ENCODE measurements at regions not wholly inside any gene's neighbourhood (a gene's known extent, or its start where the extent isn't known, plus 50 kb on each side); places are given as distances from the start of the nearest gene placed in this dataset.

- no peak for DNase-seq
- no peak overlapping the region for H3K27ac ChIP-seq
- intact Hi-C loops (cut with DNase I; ENCODE audit: low total_unique reads), result no loop called here
- no peaks in the 10 kb centered on the region for H3K9me3 ChIP-seq
- no peaks in the 10 kb centered on the region for H3K27me3 ChIP-seq (replicated peaks in 1 of 7)
- no peak overlapping the region for H3K4me3 ChIP-seq
- no peaks in the 10 kb centered on the region for H3K36me3 ChIP-seq
- H3K4me1 ChIP-seq, result no peaks in the 10 kb centered on the region
- no peak for TF ChIP-seq CTCF (IDR thresholded peaks at IDR 0.05 in 8 of 11, conservative IDR thresholded peaks at IDR 0.05 in 3 of 11)
- no peak for TF ChIP-seq POLR2AphosphoS5 (IDR thresholded peaks at IDR 0.05)
- no peak for TF ChIP-seq POLR2A (IDR thresholded peaks at IDR 0.05)
These were observed 83.6 kb upstream of the TTC29 start for GRCh38 chr4:147029296-147029695.

GRCh38 chr4:147034372-147034771, 88.7 kb upstream of the TTC29 start:
- H3K27me3 ChIP-seq (replicated peaks in 1 of 7), result peaks cover 0 to 10% (median 0%) of the 10 kb centered on the region in 7 donors
- H3K36me3 ChIP-seq, result no peaks in the 10 kb centered on the region
- DNase-seq, result no peak
- intact Hi-C loops (cut with DNase I; ENCODE audit: low total_unique reads), result no loop called here
- H3K27ac ChIP-seq, result no peak overlapping the region
- H3K9me3 ChIP-seq, result no peaks in the 10 kb centered on the region
- H3K4me3 ChIP-seq, result no peak overlapping the region
- WGBS, 5 donors, result 60 to 88% (median 65%) methylated on average over 1 of the region's 1 CpG
- no peaks in the 10 kb centered on the region for H3K4me1 ChIP-seq
- TF ChIP-seq POLR2AphosphoS5 (IDR thresholded peaks at IDR 0.05) (no peak), POLR2A (IDR thresholded peaks at IDR 0.05) (no peak), CTCF (IDR thresholded peaks at IDR 0.05 in 8 of 11, conservative IDR thresholded peaks at IDR 0.05 in 3 of 11) (no peak)

GRCh38 chr4:147037069-147037468, 91.4 kb upstream of the TTC29 start:
- 89 to 95% (median 91%) methylated on average over 4 of the region's 4 CpGs for WGBS, 5 donors
- TF ChIP-seq CTCF (IDR thresholded peaks at IDR 0.05 in 8 of 11, conservative IDR thresholded peaks at IDR 0.05 in 3 of 11) (no peak), POLR2A (IDR thresholded peaks at IDR 0.05) (no peak), POLR2AphosphoS5 (IDR thresholded peaks at IDR 0.05) (no peak)

GRCh38 chr4:147039976-147040575, 94.4 kb upstream of the TTC29 start:
- intact Hi-C loops (cut with DNase I; ENCODE audit: low total_unique reads), result no loop called here
- H3K4me1 ChIP-seq, result no peaks in the 10 kb centered on the region
- no peak overlapping the region for H3K27ac ChIP-seq
- no peaks in the 10 kb centered on the region for H3K9me3 ChIP-seq
- H3K27me3 ChIP-seq (replicated peaks in 1 of 7), result peaks cover 0 to 22% (median 0%) of the 10 kb centered on the region in 7 donors
- TF ChIP-seq CTCF (IDR thresholded peaks at IDR 0.05 in 8 of 11, conservative IDR thresholded peaks at IDR 0.05 in 3 of 11) (no peak), POLR2A (IDR thresholded peaks at IDR 0.05) (no peak), POLR2AphosphoS5 (IDR thresholded peaks at IDR 0.05) (no peak)
- DNase-seq, result no peak
- 81 to 94% (median 87%) methylated on average over 8 of the region's 8 CpGs for WGBS, 5 donors
- no peaks in the 10 kb centered on the region for H3K36me3 ChIP-seq
- no peak overlapping the region for H3K4me3 ChIP-seq

More at GRCh38 chr4:147037069-147037468, 91.4 kb upstream of the TTC29 start:
- no peaks in the 10 kb centered on the region for H3K9me3 ChIP-seq
- H3K4me3 ChIP-seq, result no peak overlapping the region
- intact Hi-C loops (cut with DNase I; ENCODE audit: low total_unique reads), result no loop called here
- peaks cover 0 to 15% (median 0%) of the 10 kb centered on the region in 7 donors for H3K27me3 ChIP-seq (replicated peaks in 1 of 7)
- no peaks in the 10 kb centered on the region for H3K4me1 ChIP-seq
- no peak for DNase-seq
- no peak overlapping the region for H3K27ac ChIP-seq
- H3K36me3 ChIP-seq, result no peaks in the 10 kb centered on the region
